ENCODE measurements at regions not wholly inside any gene's neighbourhood (a gene's known extent, or its start where the extent isn't known, plus 50 kb on each side); places are given as distances from the start of the nearest gene placed in this dataset.

- TF ChIP-seq POLR2AphosphoS5 (IDR thresholded peaks at IDR 0.05; ENCODE audit: low read depth, low read length): no peak
- no peak for TF ChIP-seq RFX5 (IDR thresholded peaks at IDR 0.05; ENCODE audit: low read length)
These were observed 230.7 kb upstream of the PRKD1 start for GRCh38 chr14:30158299-30158698.

Measured in SK-N-SH (cell line).